ENCODE measurements at regions not wholly inside any gene's neighbourhood (a gene's known extent, or its start where the extent isn't known, plus 50 kb on each side); places are given as distances from the start of the nearest gene placed in this dataset.
"Not testable (repeated sequence)": the region's sequence is repeated elsewhere in the genome, so short reads cannot be mapped to it uniquely, and the experiment has no call there.

DNA sequence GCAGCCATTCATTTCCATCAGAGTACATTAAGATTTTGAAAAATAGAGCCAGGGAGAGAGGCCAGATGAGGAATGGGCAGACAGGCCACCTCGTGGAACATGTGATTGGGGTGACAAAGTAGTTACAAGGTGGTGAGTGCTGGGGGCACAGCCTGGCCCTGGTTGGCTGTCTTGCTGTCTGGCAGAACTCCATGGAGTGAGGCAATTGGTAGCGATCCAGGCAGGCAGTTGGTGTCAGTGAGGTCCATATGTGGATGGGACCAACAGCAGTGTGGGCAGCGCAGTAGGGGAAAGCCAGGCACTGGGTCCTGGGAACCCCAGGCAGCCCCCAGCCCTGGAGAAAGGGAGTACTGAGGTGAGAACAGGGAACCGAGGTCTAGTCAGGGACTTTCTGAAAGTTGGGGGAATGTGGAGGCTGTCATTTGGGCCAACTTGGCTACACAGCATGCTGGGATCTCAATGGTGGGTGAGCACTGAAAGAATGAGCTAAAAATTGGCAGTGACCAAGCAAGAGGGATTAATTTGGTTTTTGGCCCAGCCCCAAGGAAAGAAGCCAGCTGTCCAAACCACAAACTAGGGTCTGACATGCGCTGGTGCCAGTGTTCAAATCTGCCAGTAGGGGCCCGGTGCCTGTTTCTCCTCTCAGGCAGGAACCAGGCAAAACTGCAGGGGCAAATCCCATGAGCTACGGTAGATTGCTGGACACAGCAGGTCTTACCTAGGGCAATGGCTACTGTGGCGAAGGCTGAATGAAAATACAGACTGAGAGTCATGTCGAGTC, 61.4 kb upstream of the E2F3 start:
- no peak for DNase-seq (ENCODE audit: extremely low read depth in 1 of 2, low read depth in 1 of 2)

DNA sequence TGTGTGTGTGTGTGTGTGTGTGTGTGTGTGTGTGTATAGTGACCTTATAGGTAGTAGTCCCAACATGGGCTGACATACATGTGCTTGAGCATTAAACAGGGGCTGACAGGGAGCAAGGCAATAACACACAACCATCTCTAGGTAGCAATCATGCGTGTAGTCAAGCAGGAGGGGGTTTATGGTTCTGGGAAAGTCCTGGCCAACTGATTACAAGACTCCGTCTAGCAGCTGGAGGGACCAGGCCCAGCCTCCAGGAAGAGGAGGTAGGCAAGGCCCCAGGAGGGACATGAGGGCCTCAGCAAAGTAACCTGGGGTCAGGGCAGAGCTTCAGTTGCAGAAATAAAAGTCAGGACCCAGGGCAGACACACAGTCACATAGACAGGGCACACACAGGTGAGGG, 60.6 kb upstream of the E2F3 start:
- no peak for DNase-seq (ENCODE audit: extremely low read depth in 1 of 2, low read depth in 1 of 2)

DNA sequence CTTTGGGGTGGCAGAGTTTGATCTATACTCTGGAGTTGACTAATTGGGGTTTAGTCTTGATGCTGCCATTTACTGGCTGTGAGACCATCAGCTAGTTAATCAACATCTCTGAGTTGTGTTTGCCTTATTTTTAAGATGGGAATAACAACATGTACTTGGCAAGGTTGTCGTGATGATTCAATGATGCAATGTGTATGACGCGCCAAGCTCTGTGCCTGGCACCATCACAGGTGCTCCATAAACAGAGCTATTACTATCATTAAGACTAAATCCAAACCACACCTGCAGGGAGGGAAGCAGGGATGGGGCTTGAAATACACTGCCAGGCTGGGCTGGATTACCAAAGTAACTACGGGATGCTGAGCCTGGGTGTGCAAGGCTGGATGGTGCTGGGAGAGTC, 60.1 kb upstream of the E2F3 start:
- no peak for DNase-seq (ENCODE audit: extremely low read depth in 1 of 2, low read depth in 1 of 2)

DNA sequence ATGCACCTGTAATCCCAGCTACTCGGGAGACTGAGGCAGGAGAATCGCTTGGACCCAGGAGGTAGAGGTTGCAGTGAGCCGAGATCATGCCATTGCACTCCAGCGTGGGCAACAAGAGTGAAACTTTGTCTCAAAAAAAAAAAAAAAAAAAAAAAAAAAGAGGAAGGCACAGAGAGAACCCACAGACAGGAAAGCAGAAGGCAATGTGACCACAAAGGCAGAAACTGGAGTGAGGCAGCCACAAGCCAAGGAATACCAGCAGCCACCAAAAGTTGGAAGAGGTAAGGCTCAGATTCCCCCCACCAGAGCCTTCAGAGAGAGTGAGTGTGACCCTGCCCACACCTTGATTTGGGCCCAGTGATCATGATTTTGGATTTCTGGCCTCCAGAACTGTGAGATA, 54.7 kb upstream of the E2F3 start:
- not testable (repeated sequence) for DNase-seq (ENCODE audit: extremely low read depth in 1 of 2, low read depth in 1 of 2)

DNA sequence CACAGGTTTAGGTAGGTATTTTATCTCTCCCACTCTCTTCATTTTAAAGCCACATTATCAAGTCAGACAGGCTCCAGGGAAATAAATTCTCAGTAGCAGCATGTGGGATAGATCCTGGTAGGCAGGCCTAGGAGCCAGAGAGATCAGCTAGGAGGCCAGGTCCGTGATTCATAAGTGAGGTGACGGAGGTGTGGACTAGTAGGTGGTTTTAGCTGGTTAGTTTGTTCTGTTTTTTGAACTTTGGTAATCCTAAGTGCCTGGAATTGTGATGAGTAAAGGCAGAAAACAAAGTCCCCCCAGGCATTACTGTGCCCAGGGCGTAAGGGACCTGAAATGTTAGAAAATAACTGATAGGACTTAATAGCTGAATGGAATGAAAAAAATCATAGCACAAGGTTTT, 53.6 kb upstream of the E2F3 start:
- no peak for DNase-seq (ENCODE audit: extremely low read depth in 1 of 2, low read depth in 1 of 2)

DNA sequence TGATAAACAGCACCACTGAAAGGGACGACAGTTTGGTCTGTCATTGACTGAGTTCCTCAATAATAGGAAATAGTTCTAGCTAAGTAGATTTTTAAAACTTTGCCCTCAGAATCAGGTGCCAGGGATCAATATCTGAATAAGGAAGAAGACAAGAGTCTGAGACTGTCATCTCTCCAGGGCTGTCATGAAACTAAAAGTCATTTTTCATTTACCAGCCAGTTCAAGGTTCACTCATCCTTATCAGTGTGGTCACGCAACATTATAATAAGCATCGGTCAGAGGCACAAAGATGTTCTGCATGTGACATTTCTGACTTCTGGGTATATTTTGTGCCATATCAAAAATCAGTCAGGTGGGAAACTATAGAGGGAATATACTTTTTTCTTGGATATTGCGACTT, 52.5 kb upstream of the E2F3 start:
- no peak for DNase-seq (ENCODE audit: extremely low read depth in 1 of 2, low read depth in 1 of 2)

DNA sequence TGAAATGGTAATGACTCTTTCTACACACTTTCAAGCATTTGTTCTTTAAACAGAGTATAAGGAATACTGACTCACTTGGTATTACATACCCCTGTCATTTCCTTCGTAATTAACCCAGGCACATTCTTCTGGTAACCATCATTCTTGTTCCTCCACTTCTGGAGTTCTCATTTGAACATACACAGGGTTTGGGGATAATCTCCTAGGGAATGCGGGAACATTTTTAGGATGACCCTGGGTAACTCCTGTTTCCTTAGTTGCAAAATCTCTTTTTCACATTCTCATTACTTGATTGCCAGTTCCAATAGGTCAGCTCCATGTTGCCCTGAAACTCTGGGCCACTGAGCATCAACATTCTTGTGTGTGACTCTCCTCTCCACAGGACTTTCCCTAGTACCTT, 51.5 kb upstream of the E2F3 start:
- no peak for DNase-seq (ENCODE audit: extremely low read depth in 1 of 2, low read depth in 1 of 2)

DNA sequence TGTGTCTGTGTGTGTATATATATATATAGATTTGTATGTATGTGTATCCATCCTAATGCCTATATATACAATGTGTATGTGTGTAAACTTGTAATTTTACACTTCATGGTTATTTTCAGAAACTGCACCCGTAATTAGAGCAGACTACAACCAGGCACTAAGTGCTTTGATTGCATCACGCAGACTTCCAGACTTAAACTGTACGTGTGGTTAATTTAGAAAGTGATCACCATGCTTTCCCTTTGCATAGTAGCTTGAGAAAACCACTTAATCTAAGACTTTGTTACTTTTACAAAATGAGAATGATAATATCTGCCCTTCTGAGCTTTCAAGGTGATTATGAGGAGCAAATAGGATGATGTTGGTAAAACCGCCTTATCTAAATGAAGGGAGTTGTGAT, 50.1 kb upstream of the E2F3 start:
- DNase-seq (ENCODE audit: extremely low read depth in 1 of 2, low read depth in 1 of 2) = no peak
